DND-41 (cell line): ENCODE measurements at regions not wholly inside any gene's neighbourhood (a gene's known extent, or its start where the extent isn't known, plus 50 kb on each side); places are given as distances from the start of the nearest gene placed in this dataset.

Source experiments
- EZH2 ChIP-seq: IDR thresholded peaks from 3 replicates; pipeline ENCODE4 v1.6.1; 2012; ENCODE audit warnings: borderline replicate concordance, low read depth, mild to moderate bottlenecking, moderate library complexity, low read length, inconsistent platforms; ENCODE audit not compliant: severe bottlenecking
- TF ChIP-seq, protein P1 (sequence below): IDR thresholded peaks from 2 replicates; pipeline ENCODE4 v1.5.1; 2012; ENCODE audit warnings: borderline replicate concordance, low read length, moderate library complexity, mild to moderate bottlenecking; ENCODE audit not compliant: poor library complexity, severe bottlenecking; ENCODE audit errors: extremely low read depth

- TF ChIP-seq, protein P1, sequence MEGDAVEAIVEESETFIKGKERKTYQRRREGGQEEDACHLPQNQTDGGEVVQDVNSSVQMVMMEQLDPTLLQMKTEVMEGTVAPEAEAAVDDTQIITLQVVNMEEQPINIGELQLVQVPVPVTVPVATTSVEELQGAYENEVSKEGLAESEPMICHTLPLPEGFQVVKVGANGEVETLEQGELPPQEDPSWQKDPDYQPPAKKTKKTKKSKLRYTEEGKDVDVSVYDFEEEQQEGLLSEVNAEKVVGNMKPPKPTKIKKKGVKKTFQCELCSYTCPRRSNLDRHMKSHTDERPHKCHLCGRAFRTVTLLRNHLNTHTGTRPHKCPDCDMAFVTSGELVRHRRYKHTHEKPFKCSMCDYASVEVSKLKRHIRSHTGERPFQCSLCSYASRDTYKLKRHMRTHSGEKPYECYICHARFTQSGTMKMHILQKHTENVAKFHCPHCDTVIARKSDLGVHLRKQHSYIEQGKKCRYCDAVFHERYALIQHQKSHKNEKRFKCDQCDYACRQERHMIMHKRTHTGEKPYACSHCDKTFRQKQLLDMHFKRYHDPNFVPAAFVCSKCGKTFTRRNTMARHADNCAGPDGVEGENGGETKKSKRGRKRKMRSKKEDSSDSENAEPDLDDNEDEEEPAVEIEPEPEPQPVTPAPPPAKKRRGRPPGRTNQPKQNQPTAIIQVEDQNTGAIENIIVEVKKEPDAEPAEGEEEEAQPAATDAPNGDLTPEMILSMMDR = no peak
- no peak for TF ChIP-seq EZH2
Observed at GRCh38 chr5:130975847-130976246, 189.2 kb downstream of the HINT1 start.
